Upper lobe of left lung (tissue), 4 donors: ENCODE measurements at regions not wholly inside any gene's neighbourhood (a gene's known extent, or its start where the extent isn't known, plus 50 kb on each side); places are given as distances from the start of the nearest gene placed in this dataset.

Experiments used
- POLR2AphosphoS5 ChIP-seq, 2 donors: sonication (generic); formaldehyde crosslinking; IDR thresholded peaks; one replicate each; pipeline ENCODE4 v1.5.1; 2017; ENCODE audit warnings: antibody characterized with exemption in 2 of 2
- TF ChIP-seq, protein P1 (sequence below), 6 experiments: fragments of 450-650 bp in 4 of 6; fragments of 200-600 bp in 2 of 6; sonication (generic) in 2 of 6; IDR thresholded peaks; one replicate each; pipeline ENCODE4 v1.5.1; 2016 to 2019; ENCODE audit warnings: antibody characterized with exemption in 6 of 6

GRCh38 chr4:45550766-45551366, 573.0 kb downstream of the GABRG1 start:
- TF ChIP-seq, protein P1, sequence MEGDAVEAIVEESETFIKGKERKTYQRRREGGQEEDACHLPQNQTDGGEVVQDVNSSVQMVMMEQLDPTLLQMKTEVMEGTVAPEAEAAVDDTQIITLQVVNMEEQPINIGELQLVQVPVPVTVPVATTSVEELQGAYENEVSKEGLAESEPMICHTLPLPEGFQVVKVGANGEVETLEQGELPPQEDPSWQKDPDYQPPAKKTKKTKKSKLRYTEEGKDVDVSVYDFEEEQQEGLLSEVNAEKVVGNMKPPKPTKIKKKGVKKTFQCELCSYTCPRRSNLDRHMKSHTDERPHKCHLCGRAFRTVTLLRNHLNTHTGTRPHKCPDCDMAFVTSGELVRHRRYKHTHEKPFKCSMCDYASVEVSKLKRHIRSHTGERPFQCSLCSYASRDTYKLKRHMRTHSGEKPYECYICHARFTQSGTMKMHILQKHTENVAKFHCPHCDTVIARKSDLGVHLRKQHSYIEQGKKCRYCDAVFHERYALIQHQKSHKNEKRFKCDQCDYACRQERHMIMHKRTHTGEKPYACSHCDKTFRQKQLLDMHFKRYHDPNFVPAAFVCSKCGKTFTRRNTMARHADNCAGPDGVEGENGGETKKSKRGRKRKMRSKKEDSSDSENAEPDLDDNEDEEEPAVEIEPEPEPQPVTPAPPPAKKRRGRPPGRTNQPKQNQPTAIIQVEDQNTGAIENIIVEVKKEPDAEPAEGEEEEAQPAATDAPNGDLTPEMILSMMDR (IDR thresholded peaks at IDR 0.05), result no peak
- no peak for TF ChIP-seq POLR2AphosphoS5 (IDR thresholded peaks at IDR 0.05)
